ENCODE measurements at regions not wholly inside any gene's neighbourhood (a gene's known extent, or its start where the extent isn't known, plus 50 kb on each side); places are given as distances from the start of the nearest gene placed in this dataset.

GRCh38 chr13:74647991-74648390 is 513.8 kb upstream of the KLF12 start (continued):
- no peak for TF ChIP-seq KIAA2018 (CRISPR knock-in tag; IDR thresholded peaks at IDR 0.05; ENCODE audit: borderline replicate concordance)

- Histone ChIP-seq H2AFZ (ENCODE audit: low read length) (no peak overlapping the region), H3K9ac (ENCODE audit: insufficient read depth, low read depth, low read length) (no peak overlapping the region), H3K79me2 (ENCODE audit: insufficient read depth, low read length) (no peaks in the 10 kb centered on the region), H3K27ac (ENCODE audit: extremely low read length, insufficient read depth, low read length) (no peak overlapping the region), H3K36me3 (replicated peaks in 1 of 2; ENCODE audit: control insufficient read depth in 1 of 2, insufficient read depth in 2 of 2, low read length in 2 of 2) (no peaks in the 10 kb centered on the region), H3K4me2 (ENCODE audit: low read depth, low read length) (no peak overlapping the region), H3K27me3 (ENCODE audit: control insufficient read depth in 1 of 2, insufficient read depth in 2 of 2, low read length in 2 of 2) (no peaks in the 10 kb centered on the region; a peak in 1 of 5 replicates), H4K20me1 (ENCODE audit: insufficient read depth, low read length) (no peaks in the 10 kb centered on the region), H3K9me3 (ENCODE audit: low read length) (no peaks in the 10 kb centered on the region), H3K4me3 (replicated peaks in 1 of 3; ENCODE audit: insufficient read depth in 1 of 3, low read depth in 2 of 3, low read length in 3 of 3) (no peak overlapping the region), H3K4me1 (ENCODE audit: insufficient read depth, low read length) (no peaks in the 10 kb centered on the region)
- 2% methylated on average over 2 of the region's 2 CpGs for WGBS (ENCODE audit: low lambda C conversion rate)
- no peak for ATAC-seq
- no peak for DNase-seq (ENCODE audit: low spot score)
- no TSS peak for BruUV-seq (replicated peaks)
- intact Hi-C loops (cut with micrococcal nuclease; ENCODE audit: unreplicated experiment) (loop anchor here (10.0 kb wide), 1 partner anchor 802 kb away; no protein-coding TSS in a partner anchor), in situ Hi-C loops (cut with HindIII; ENCODE audit: extremely low pct_ligation_motif_present, low pct_unique_long_range_greater_than_20kb) (no loop called here)
- CTCF ChIA-PET (ENCODE audit: low intra/inter-chr PET ratio, low total read pairs), result no interaction called here
- POLR2A ChIA-PET, result no interaction called here
- no peak for FAIRE-seq
- no peak for TF ChIP-seq FOXC1 (CRISPR knock-in tag; IDR thresholded peaks at IDR 0.05; ENCODE audit: borderline replicate concordance)
- no peak for TF ChIP-seq ZNF646 (CRISPR knock-in tag; IDR thresholded peaks at IDR 0.05)
- no peak for TF ChIP-seq EHMT2 (IDR thresholded peaks at IDR 0.05; ENCODE audit: borderline replicate concordance, low read depth, low read length)
Measured at GRCh38 chr13:74647211-74647610, 513.0 kb upstream of the KLF12 start.
